Heart left ventricle (tissue), 13 donors: ENCODE measurements at regions not wholly inside any gene's neighbourhood (a gene's known extent, or its start where the extent isn't known, plus 50 kb on each side); places are given as distances from the start of the nearest gene placed in this dataset.

Experiments
- POLR2A ChIP-seq, 2 donors: fragments of 450-650 bp; IDR thresholded peaks; one replicate each; pipeline ENCODE4 v1.6.1; 2017; ENCODE audit warnings: antibody characterized with exemption in 2 of 2, mild to moderate bottlenecking in 2 of 2, moderate library complexity in 2 of 2
- TF ChIP-seq, protein P1 (sequence below), 12 donors: fragments of 200-600 bp; sonication (generic) in 4 of 12; IDR thresholded peaks; one replicate each; pipeline versions ENCODE4 v1.5.0 to v1.8.0; 2018 to 2022; ENCODE audit warnings: antibody characterized with exemption in 12 of 12, mild to moderate bottlenecking in 5 of 12
- donor health status: ischemic (EF 13 %, LVEDD 7.1; RV severe dilation, severe dysfunction).
- donor health status: DM: no; HTN: yes; CAD: no.
- donor health status: DM: no; HTN: no; CAD: no.
- donor health status: ischemic (EF 25% LVEDD 6.9; RV normal size, moderate dysfunction).
- donor health status: ischemic (EF 25% LVEDD 5.7; RV mildly dilated, moderate dysfunction).
- donor health status: ischemic (EF 35%, LVEDD 5.7; RV mildly dilated, moderate dysfunction).
- donor health status: nonischemic (EF 11% LVEDD 7.7; RV severe dilation, severe dysfunction).
- donor health status: DM: yes; HTN: yes; CAD: no.
- donor health status: PGD.
- donor health status: ischemic (EF 29% LVEDD 5.4; RV normal size, mild dysfunction).
- donor health status: nonischemic (EF 23%, LVEDD 6.1; RV moderate dilation, normal function).

DNA sequence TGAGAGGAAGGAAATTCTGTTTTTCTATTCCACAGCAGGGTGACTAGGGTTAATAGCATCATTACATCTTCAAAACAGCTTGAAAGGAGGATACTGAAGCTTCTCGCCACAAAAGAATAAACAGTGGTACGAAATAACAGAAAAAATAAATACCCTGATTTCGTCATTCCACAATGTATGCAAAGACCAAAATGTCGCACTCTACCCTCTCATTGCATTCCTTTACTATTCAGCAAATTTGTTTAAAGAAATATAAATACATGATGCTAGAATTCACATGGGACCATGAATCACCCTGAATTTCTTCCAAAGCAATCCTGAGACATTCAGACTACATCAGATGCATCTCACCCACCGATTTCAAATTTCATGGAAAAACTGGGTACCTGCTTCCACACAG, 112.3 kb upstream of the TOP3B start:
- TF ChIP-seq, protein P1, sequence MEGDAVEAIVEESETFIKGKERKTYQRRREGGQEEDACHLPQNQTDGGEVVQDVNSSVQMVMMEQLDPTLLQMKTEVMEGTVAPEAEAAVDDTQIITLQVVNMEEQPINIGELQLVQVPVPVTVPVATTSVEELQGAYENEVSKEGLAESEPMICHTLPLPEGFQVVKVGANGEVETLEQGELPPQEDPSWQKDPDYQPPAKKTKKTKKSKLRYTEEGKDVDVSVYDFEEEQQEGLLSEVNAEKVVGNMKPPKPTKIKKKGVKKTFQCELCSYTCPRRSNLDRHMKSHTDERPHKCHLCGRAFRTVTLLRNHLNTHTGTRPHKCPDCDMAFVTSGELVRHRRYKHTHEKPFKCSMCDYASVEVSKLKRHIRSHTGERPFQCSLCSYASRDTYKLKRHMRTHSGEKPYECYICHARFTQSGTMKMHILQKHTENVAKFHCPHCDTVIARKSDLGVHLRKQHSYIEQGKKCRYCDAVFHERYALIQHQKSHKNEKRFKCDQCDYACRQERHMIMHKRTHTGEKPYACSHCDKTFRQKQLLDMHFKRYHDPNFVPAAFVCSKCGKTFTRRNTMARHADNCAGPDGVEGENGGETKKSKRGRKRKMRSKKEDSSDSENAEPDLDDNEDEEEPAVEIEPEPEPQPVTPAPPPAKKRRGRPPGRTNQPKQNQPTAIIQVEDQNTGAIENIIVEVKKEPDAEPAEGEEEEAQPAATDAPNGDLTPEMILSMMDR (IDR thresholded peaks at IDR 0.05), result no peak
- no peak for TF ChIP-seq POLR2A (IDR thresholded peaks at IDR 0.05)
